SH-SY5Y (cell line): ENCODE measurements at regions not wholly inside any gene's neighbourhood (a gene's known extent, or its start where the extent isn't known, plus 50 kb on each side); places are given as distances from the start of the nearest gene placed in this dataset.

Experiments used
- GATA2 ChIP-seq: IDR thresholded peaks from 2 replicates; pipeline ENCODE4 v1.6.1; 2011; ENCODE audit warnings: mild to moderate bottlenecking, low read depth, low read length
- GATA3 ChIP-seq: IDR thresholded peaks from 2 replicates; pipeline ENCODE4 v1.6.1; 2011; ENCODE audit warnings: low read depth, mild to moderate bottlenecking, low read length, moderate library complexity

GRCh38 chr5:109614301-109614700, 75.4 kb upstream of the MAN2A1 start:
- TF ChIP-seq GATA2 (no peak), GATA3 (no peak)
